NCI-H2171 treated with DMSO at 0.1 percent for 48 hours (cell line): ENCODE measurements at regions not wholly inside any gene's neighbourhood (a gene's known extent, or its start where the extent isn't known, plus 50 kb on each side); places are given as distances from the start of the nearest gene placed in this dataset.

ENCODE experiments used
- DNase-seq: peaks from one replicate; lab custom pipeline; 2025; lab: John Stamatoyannopoulos, UW

DNA sequence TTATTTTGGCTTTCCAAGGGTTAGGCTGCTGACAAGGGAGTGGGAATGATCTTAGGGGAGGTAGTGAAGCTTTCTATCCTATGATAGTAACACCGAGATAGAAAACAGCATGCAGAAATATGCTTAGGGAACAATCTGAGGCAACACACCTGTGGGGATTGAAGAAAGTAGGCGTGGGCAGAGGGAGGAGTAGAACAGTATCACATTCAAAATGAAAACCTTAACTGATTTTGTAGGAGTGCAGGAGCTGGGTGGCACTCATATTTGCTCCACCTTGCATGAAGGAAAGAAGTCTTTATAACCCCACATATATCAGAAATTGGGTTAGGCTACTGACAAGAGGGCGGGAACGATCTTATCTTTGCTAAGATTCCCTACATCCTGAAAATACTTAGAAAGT, 762.2 kb upstream of the CNTNAP5 start:
- no peak for DNase-seq

DNA sequence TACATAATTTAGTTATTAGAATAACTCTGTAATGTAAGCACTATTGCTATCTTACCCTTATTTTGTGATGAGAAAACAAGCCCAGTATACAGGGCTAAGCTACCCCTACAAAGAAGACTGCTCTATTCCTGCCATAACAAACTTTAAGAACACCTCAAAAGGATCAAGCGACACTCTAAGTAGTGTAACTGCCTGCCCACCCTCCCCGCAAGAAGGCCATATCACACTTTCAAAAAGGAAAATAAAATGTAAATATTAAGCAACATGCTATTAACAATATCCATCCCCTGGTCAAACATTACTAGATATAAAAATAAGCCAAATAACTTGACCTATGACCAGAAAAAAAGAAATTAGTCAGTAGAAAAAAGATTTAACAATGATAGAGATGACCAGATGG, 741.7 kb upstream of the CNTNAP5 start:
- no peak for DNase-seq

DNA sequence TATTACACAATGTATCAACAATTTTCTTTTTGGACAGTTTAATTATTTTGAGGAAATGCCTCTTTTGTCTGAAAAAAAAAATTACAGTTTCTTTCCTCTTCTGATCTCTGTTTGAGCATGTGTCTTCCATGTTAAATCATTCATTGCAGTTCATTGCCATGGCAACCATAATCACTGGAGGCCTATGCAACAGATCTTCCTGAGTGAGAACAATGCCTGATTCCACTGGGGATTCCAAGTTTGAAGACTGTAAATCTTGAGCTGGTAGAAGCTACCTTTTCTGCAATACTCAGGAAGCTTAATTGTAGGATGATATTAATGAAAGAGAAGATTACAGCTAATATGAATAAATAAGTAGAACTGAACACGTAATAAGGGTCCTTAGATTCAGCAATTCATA, 721.4 kb upstream of the CNTNAP5 start:
- DNase-seq: peak; percentile 11
